ENCODE measurements at regions not wholly inside any gene's neighbourhood (a gene's known extent, or its start where the extent isn't known, plus 50 kb on each side); places are given as distances from the start of the nearest gene placed in this dataset.

- no peak overlapping the region for H2BK5ac ChIP-seq (ENCODE audit: insufficient read length, low read length)
- no peaks in the 10 kb centered on the region for H3K79me2 ChIP-seq (ENCODE audit: insufficient read depth, low read length)
- no peak overlapping the region for H2BK120ac ChIP-seq (ENCODE audit: low read depth, low read length, poor library complexity, severe bottlenecking)
- H2BK20ac ChIP-seq (ENCODE audit: low read depth, low read length, poor library complexity, severe bottlenecking): no peak overlapping the region
- peaks cover 0 to 11% (median 0%) of the 10 kb centered on the region in 3 experiments; a peak in 2 of 7 replicates for H3K36me3 Mint-ChIP-seq (ENCODE audit: insufficient read depth in 1 of 3, low read depth in 3 of 3)
- no peaks in the 10 kb centered on the region for H3K23me2 ChIP-seq (ENCODE audit: insufficient read length, low read depth, low read length, poor library complexity, severe bottlenecking)
- H3K27me3 Mint-ChIP-seq (ENCODE audit: low read depth): no peaks in the 10 kb centered on the region
- H3K9me3 ChIP-seq (ENCODE audit: control insufficient read depth, low read depth, low read length): no peaks in the 10 kb centered on the region
- H3K23ac ChIP-seq (ENCODE audit: insufficient read length, low read depth, low read length): no peak overlapping the region
- H3K4me1 ChIP-seq (ENCODE audit: insufficient read depth, low read length): no peaks in the 10 kb centered on the region; the same call in 1 of the 2 replicates
- H3K56ac ChIP-seq (ENCODE audit: insufficient read length, low read depth, low read length): no peak overlapping the region
- no peaks in the 10 kb centered on the region; a peak in 2 of 5 replicates for H3K9me3 Mint-ChIP-seq
- no peaks in the 10 kb centered on the region for H4K20me1 ChIP-seq (ENCODE audit: control insufficient read depth, insufficient read depth, insufficient read length)
- H3K4me1 Mint-ChIP-seq: peaks cover 21 to 25% of the 10 kb centered on the region in 2 experiments
- H3K4me3 Mint-ChIP-seq: no peak overlapping the region
- no peak overlapping the region for H3K18ac ChIP-seq (ENCODE audit: insufficient read length, low read depth, low read length)
- no peak overlapping the region for H3K4me2 ChIP-seq (ENCODE audit: insufficient read depth, insufficient read length, low read length)
- H3K27ac Mint-ChIP-seq: no peak overlapping the region
- H4K5ac ChIP-seq (ENCODE audit: insufficient read length, low read depth, low read length): no peak overlapping the region
- no peak overlapping the region for H2BK12ac ChIP-seq (ENCODE audit: insufficient read length, low read depth, low read length)
- no peak overlapping the region for H2AFZ ChIP-seq (ENCODE audit: low read length)
- WGBS (ENCODE audit: extremely low coverage, insufficient read length, low lambda C conversion rate): no CpG with 5 or more reads among the region's 6 CpGs
- H3K14ac ChIP-seq (ENCODE audit: insufficient read depth, low read length): no peak overlapping the region
- H3K9ac ChIP-seq (ENCODE audit: extremely low read depth, insufficient read length, low read length): no peak overlapping the region
- no peaks in the 10 kb centered on the region for H3K27me3 ChIP-seq (ENCODE audit: insufficient read depth, low read length)
- H4K91ac ChIP-seq (ENCODE audit: insufficient read length, low read depth, low read length): no peak overlapping the region
- no peak overlapping the region for H3K4ac ChIP-seq (ENCODE audit: low read depth, low read length)
- no peak overlapping the region for H4K8ac ChIP-seq (replicated peaks; ENCODE audit: insufficient read length, low read depth, low read length)
- H3K79me1 ChIP-seq (ENCODE audit: insufficient read depth, low read depth, low read length, poor library complexity, severe bottlenecking): no peaks in the 10 kb centered on the region
- peak; percentile 53; the same call in 2 of the 3 replicates for TF ChIP-seq CTCF (conservative IDR thresholded peaks at IDR 0.05)
- no peak overlapping the region for H2BK15ac ChIP-seq (ENCODE audit: low read depth, low read length)
- H3T11ph ChIP-seq (ENCODE audit: low read length): no peak overlapping the region
- DNase-seq: no peak
- no peak overlapping the region for H3K27ac ChIP-seq (ENCODE audit: insufficient read length, low read depth, low read length)
- H2AK5ac ChIP-seq (ENCODE audit: insufficient read length, low read length): no peak overlapping the region
These were observed 2038.9 kb upstream of the ADGRL3 start for GRCh38 chr4:59161249-59161648.

Data from H9 (cell line).